Astrocyte (in vitro differentiated cells and primary cell): ENCODE measurements at regions not wholly inside any gene's neighbourhood (a gene's known extent, or its start where the extent isn't known, plus 50 kb on each side); places are given as distances from the start of the nearest gene placed in this dataset.
A peak's percentile ranks its signal among the peaks of the same experiment; 100 is the strongest.

Source experiments
- DNase-seq: peaks from one replicate; pipeline ENCODE4 v3.0.0-alpha.2; 2010; ENCODE audit warnings: low read depth
- FAIRE-seq: peaks from 2 replicates; lab custom pipeline; 2011; peaks lifted over from hg19 to GRCh38; lab: Jason Lieb, UNC
- H2AFZ ChIP-seq: 2 replicates; pipeline ENCODE4 v1.6.0; 2012; ENCODE audit warnings: low read depth, low read length, inconsistent platforms
- H3K27ac ChIP-seq: 2 replicates; pipeline ENCODE4 v1.5.1; 2011; ENCODE audit warnings: low read depth, low read length, inconsistent platforms
- H3K27me3 ChIP-seq: 2 replicates; pipeline ENCODE4 v1.6.0; 2011; ENCODE audit warnings: low read length, inconsistent platforms; ENCODE audit not compliant: insufficient read depth
- H3K36me3 ChIP-seq: 2 replicates; pipeline ENCODE4 v1.5.1; 2011; ENCODE audit warnings: low read length, inconsistent platforms; ENCODE audit not compliant: insufficient read depth
- H3K4me1 ChIP-seq: 2 replicates; pipeline ENCODE4 v1.5.1; 2011; ENCODE audit warnings: low read length, inconsistent platforms; ENCODE audit not compliant: insufficient read depth
- H3K4me2 ChIP-seq: 2 replicates; pipeline ENCODE4 v1.6.0; 2012; ENCODE audit warnings: low read length, inconsistent platforms
- H3K4me3 ChIP-seq: 2 replicates; pipeline ENCODE4 v1.5.1; 2011; ENCODE audit warnings: low read depth, mild to moderate bottlenecking, low read length, inconsistent platforms; ENCODE audit not compliant: insufficient read depth
- H3K79me2 ChIP-seq: 2 replicates; pipeline ENCODE4 v1.6.0; 2012; ENCODE audit warnings: mild to moderate bottlenecking, low read length, inconsistent platforms; ENCODE audit not compliant: insufficient read depth
- H3K9ac ChIP-seq: 2 replicates; pipeline ENCODE4 v1.6.0; 2012; ENCODE audit warnings: mild to moderate bottlenecking, low read length, inconsistent platforms
- H3K9me3 ChIP-seq: 2 replicates; pipeline ENCODE4 v1.5.1; 2012; ENCODE audit warnings: low read depth, mild to moderate bottlenecking, low read length, inconsistent platforms; ENCODE audit not compliant: insufficient read depth
- H4K20me1 ChIP-seq: 2 replicates; pipeline ENCODE4 v1.6.0; 2012; ENCODE audit warnings: low read length, inconsistent platforms; ENCODE audit not compliant: insufficient read depth
- H3K27ac Mint-ChIP-seq: one replicate; pipeline ENCODE4 v1.8.0; 2021; ENCODE audit warnings: mild to moderate bottlenecking, mixed read lengths; ENCODE audit not compliant: unreplicated experiment
- H3K27me3 Mint-ChIP-seq: one replicate; pipeline ENCODE4 v1.8.0; 2021; ENCODE audit warnings: low read depth, mixed read lengths; ENCODE audit not compliant: unreplicated experiment
- H3K36me3 Mint-ChIP-seq: one replicate; pipeline ENCODE4 v1.8.0; 2021; ENCODE audit warnings: low read depth, mixed read lengths; ENCODE audit not compliant: unreplicated experiment
- H3K4me1 Mint-ChIP-seq: one replicate; pipeline ENCODE4 v1.8.0; 2021; ENCODE audit warnings: low read depth, mixed read lengths; ENCODE audit not compliant: unreplicated experiment
- H3K4me3 Mint-ChIP-seq: one replicate; pipeline ENCODE4 v1.8.0; 2021; ENCODE audit warnings: mild to moderate bottlenecking, moderate library complexity, mixed read lengths; ENCODE audit not compliant: unreplicated experiment
- H3K9me3 Mint-ChIP-seq: one replicate; pipeline ENCODE4 v1.8.0; 2021; ENCODE audit warnings: mild to moderate bottlenecking, mixed read lengths; ENCODE audit not compliant: unreplicated experiment
- EZH2 ChIP-seq: IDR thresholded peaks from 2 replicates; pipeline ENCODE4 v1.6.1; 2012; ENCODE audit warnings: mild to moderate bottlenecking, low read length, inconsistent platforms; ENCODE audit not compliant: insufficient read depth
- TF ChIP-seq, protein P1 (sequence below): IDR thresholded peaks from 2 replicates; pipeline ENCODE4 v1.5.1; 2011; ENCODE audit warnings: low read depth, mild to moderate bottlenecking, inconsistent platforms, low read length, moderate library complexity; ENCODE audit not compliant: insufficient read depth

- H3K9me3 ChIP-seq: no peaks in the 10 kb centered on the region
- H3K79me2 ChIP-seq: no peaks in the 10 kb centered on the region
- no peaks in the 10 kb centered on the region for H3K36me3 ChIP-seq
- no peak for TF ChIP-seq EZH2
- Mint-ChIP-seq H3K4me3 (no peak overlapping the region), H3K27me3 (no peaks in the 10 kb centered on the region), H3K9me3 (peaks cover 15% of the 10 kb centered on the region), H3K36me3 (no peaks in the 10 kb centered on the region), H3K4me1 (no peaks in the 10 kb centered on the region), H3K27ac (no peak overlapping the region)
- H3K4me1 ChIP-seq: no peaks in the 10 kb centered on the region
- no peaks in the 10 kb centered on the region for H3K27me3 ChIP-seq
- no peak overlapping the region for H3K27ac ChIP-seq
- H3K4me2 ChIP-seq: no peak overlapping the region
- H3K9ac ChIP-seq: no peak overlapping the region
- no peak overlapping the region for H3K4me3 ChIP-seq
- FAIRE-seq: no peak
- peak; percentile 30 for DNase-seq
- no peak overlapping the region for H2AFZ ChIP-seq
- H4K20me1 ChIP-seq: no peaks in the 10 kb centered on the region
These were observed 960.3 kb upstream of the TMEM132C start for GRCh38 chr12:127306604-127307215.

GRCh38 chr12:127307528-127307927 lies 959.4 kb upstream of the TMEM132C start:
- H4K20me1 ChIP-seq: no peaks in the 10 kb centered on the region
- Mint-ChIP-seq H3K9me3 (peaks cover 13% of the 10 kb centered on the region), H3K27me3 (no peaks in the 10 kb centered on the region), H3K27ac (no peak overlapping the region), H3K4me1 (no peaks in the 10 kb centered on the region), H3K4me3 (no peak overlapping the region), H3K36me3 (no peaks in the 10 kb centered on the region)
- no peaks in the 10 kb centered on the region for H3K79me2 ChIP-seq
- DNase-seq: no peak
- no peak overlapping the region for H3K27ac ChIP-seq
- H3K4me3 ChIP-seq: no peak overlapping the region
- H3K9me3 ChIP-seq: no peaks in the 10 kb centered on the region
- no peak for FAIRE-seq
- H3K27me3 ChIP-seq: no peaks in the 10 kb centered on the region
- H3K4me2 ChIP-seq: no peak overlapping the region
- no peak overlapping the region for H3K9ac ChIP-seq
- H2AFZ ChIP-seq: no peak overlapping the region
- TF ChIP-seq, protein P1, sequence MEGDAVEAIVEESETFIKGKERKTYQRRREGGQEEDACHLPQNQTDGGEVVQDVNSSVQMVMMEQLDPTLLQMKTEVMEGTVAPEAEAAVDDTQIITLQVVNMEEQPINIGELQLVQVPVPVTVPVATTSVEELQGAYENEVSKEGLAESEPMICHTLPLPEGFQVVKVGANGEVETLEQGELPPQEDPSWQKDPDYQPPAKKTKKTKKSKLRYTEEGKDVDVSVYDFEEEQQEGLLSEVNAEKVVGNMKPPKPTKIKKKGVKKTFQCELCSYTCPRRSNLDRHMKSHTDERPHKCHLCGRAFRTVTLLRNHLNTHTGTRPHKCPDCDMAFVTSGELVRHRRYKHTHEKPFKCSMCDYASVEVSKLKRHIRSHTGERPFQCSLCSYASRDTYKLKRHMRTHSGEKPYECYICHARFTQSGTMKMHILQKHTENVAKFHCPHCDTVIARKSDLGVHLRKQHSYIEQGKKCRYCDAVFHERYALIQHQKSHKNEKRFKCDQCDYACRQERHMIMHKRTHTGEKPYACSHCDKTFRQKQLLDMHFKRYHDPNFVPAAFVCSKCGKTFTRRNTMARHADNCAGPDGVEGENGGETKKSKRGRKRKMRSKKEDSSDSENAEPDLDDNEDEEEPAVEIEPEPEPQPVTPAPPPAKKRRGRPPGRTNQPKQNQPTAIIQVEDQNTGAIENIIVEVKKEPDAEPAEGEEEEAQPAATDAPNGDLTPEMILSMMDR: no peak
- TF ChIP-seq EZH2: no peak
- H3K36me3 ChIP-seq: no peaks in the 10 kb centered on the region
- H3K4me1 ChIP-seq: no peaks in the 10 kb centered on the region

DNA sequence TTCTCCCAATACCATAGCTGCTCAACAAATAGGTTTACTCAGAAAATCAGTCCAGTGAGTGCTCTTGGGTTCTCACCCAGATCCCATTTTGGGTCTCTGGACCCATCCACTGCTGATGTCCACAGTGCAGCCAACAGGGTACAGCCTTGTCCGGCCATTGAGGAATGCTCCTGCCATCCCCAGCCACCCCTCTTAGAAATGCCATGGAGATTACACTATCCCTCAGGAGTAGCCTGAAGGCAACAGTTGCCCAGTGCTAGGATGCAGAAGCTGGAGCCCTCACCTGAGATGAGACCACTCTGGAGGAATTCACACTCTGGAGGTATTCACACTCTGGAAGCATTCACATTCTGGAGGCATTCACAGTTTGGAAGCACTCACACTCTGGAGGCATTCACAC lies 958.8 kb upstream of the TMEM132C start:
- no peaks in the 10 kb centered on the region for H3K36me3 ChIP-seq
- no peak overlapping the region for H3K4me2 ChIP-seq
- Mint-ChIP-seq H3K4me3 (no peak overlapping the region), H3K4me1 (no peaks in the 10 kb centered on the region), H3K27ac (no peak overlapping the region), H3K36me3 (no peaks in the 10 kb centered on the region), H3K27me3 (no peaks in the 10 kb centered on the region), H3K9me3 (peaks cover 13% of the 10 kb centered on the region)
- H2AFZ ChIP-seq: no peak overlapping the region
- H3K9me3 ChIP-seq: no peaks in the 10 kb centered on the region
- FAIRE-seq (no peak), DNase-seq (no peak)
- no peak for TF ChIP-seq EZH2
- TF ChIP-seq, protein P1: no peak
- no peak overlapping the region for H3K9ac ChIP-seq
- H3K27me3 ChIP-seq: no peaks in the 10 kb centered on the region
- no peaks in the 10 kb centered on the region for H3K4me1 ChIP-seq
- H3K4me3 ChIP-seq: no peak overlapping the region
- H3K27ac ChIP-seq: no peak overlapping the region
- no peaks in the 10 kb centered on the region for H4K20me1 ChIP-seq
- H3K79me2 ChIP-seq: no peaks in the 10 kb centered on the region
